CD14-positive monocyte (primary cell): ENCODE measurements at regions not wholly inside any gene's neighbourhood (a gene's known extent, or its start where the extent isn't known, plus 50 kb on each side); places are given as distances from the start of the nearest gene placed in this dataset.

ENCODE experiments used
- DNase-seq, 3 donors: peaks; one replicate each; pipeline ENCODE4 v3.0.0-alpha.2; 2011 to 2022
- H2AFZ ChIP-seq: 2 replicates; pipeline ENCODE4 v1.6.0; 2012; ENCODE audit warnings: mild to moderate bottlenecking, low read depth, low read length, inconsistent platforms; ENCODE audit not compliant: insufficient read depth, poor library complexity, severe bottlenecking
- H3K27ac ChIP-seq, 2 donors: 1 replicate in 1 of 2; 2 replicates in 1 of 2; pipeline ENCODE4 v1.5.1; 2012 to 2013; ENCODE audit warnings: low read length in 2 of 2, control low read depth in 1 of 2, inconsistent platforms in 1 of 2, low read depth in 1 of 2, mild to moderate bottlenecking in 1 of 2
- H3K27me3 ChIP-seq, 2 donors: one replicate each; pipeline versions ENCODE4 v1.6.0 to v1.6.1; 2011 to 2013; ENCODE audit warnings: low read length in 2 of 2; ENCODE audit not compliant: control insufficient read depth in 2 of 2, insufficient read depth in 2 of 2
- H3K36me3 ChIP-seq, 2 donors: replicated peaks in 1 of 2; 1 replicate in 1 of 2; 2 replicates in 1 of 2; pipeline versions ENCODE4 v1.5.1 to v1.6.1; 2012 to 2013; ENCODE audit warnings: low read length in 2 of 2, control low read depth in 1 of 2, inconsistent platforms in 1 of 2, mild to moderate bottlenecking in 1 of 2; ENCODE audit not compliant: insufficient read depth in 2 of 2, control insufficient read depth in 1 of 2
- H3K4me1 ChIP-seq, 2 donors: 1 replicate in 1 of 2; 2 replicates in 1 of 2; pipeline versions ENCODE4 v1.5.1 to v1.6.1; 2012 to 2013; ENCODE audit warnings: low read length in 2 of 2, control low read depth in 1 of 2, inconsistent platforms in 1 of 2, mild to moderate bottlenecking in 1 of 2, moderate library complexity in 1 of 2; ENCODE audit not compliant: insufficient read depth in 2 of 2, control insufficient read depth in 1 of 2
- H3K4me2 ChIP-seq: replicated peaks from 2 replicates; pipeline ENCODE3; 2012; ENCODE audit warnings: low read length, moderate library complexity, mild to moderate bottlenecking; ENCODE audit not compliant: poor library complexity, severe bottlenecking; ENCODE audit errors: extremely low read depth
- H3K4me3 ChIP-seq, 3 experiments: fragments of 200-600 bp in 1 of 3; sonication (generic) in 1 of 3; replicated peaks in 1 of 3; 1 replicate in 2 of 3; 2 replicates in 1 of 3; pipeline ENCODE4 v1.5.1; 2011 to 2013; ENCODE audit warnings: low read length in 3 of 3, mild to moderate bottlenecking in 3 of 3, control low read depth in 2 of 3, low read depth in 2 of 3, inconsistent platforms in 1 of 3, moderate library complexity in 1 of 3
- H3K79me2 ChIP-seq: 2 replicates; pipeline ENCODE4 v1.6.0; 2012; ENCODE audit warnings: mild to moderate bottlenecking, control low read depth, inconsistent platforms, low read length, moderate library complexity; ENCODE audit not compliant: insufficient read depth
- H3K9ac ChIP-seq: 2 replicates; pipeline ENCODE4 v1.6.0; 2017; ENCODE audit warnings: low read length, mild to moderate bottlenecking; ENCODE audit not compliant: insufficient read depth, poor library complexity, severe bottlenecking
- H3K9me3 ChIP-seq, 2 donors: replicated peaks in 1 of 2; 1 replicate in 1 of 2; 2 replicates in 1 of 2; pipeline versions ENCODE4 v1.5.1 to v1.6.1; 2012 to 2013; ENCODE audit warnings: low read length in 2 of 2, control low read depth in 1 of 2; ENCODE audit not compliant: control insufficient read depth in 1 of 2, insufficient read depth in 1 of 2
- H4K20me1 ChIP-seq: 2 replicates; pipeline ENCODE4 v1.6.0; 2012; ENCODE audit warnings: mild to moderate bottlenecking, low read length, control low read depth, moderate library complexity; ENCODE audit not compliant: insufficient read depth
- H3K27ac Mint-ChIP-seq, 7 donors: one replicate each; pipeline ENCODE4 v1.8.0; 2020; ENCODE audit warnings: mild to moderate bottlenecking in 7 of 7, mixed read lengths in 7 of 7, moderate library complexity in 6 of 7, inconsistent platforms in 2 of 7
- H3K27me3 Mint-ChIP-seq, 3 donors: one replicate each; pipeline ENCODE4 v1.8.0; 2021 to 2022; ENCODE audit warnings: low read depth in 3 of 3, mild to moderate bottlenecking in 3 of 3, mixed read lengths in 3 of 3, moderate library complexity in 3 of 3, inconsistent platforms in 1 of 3
- H3K36me3 Mint-ChIP-seq, 2 donors: one replicate each; pipeline ENCODE4 v1.8.0; 2020; ENCODE audit warnings: mixed read lengths in 2 of 2, inconsistent platforms in 1 of 2, mild to moderate bottlenecking in 1 of 2
- H3K4me1 Mint-ChIP-seq: one replicate; pipeline ENCODE4 v1.8.0; 2020; ENCODE audit warnings: mild to moderate bottlenecking, mixed read lengths
- H3K4me3 Mint-ChIP-seq, 2 donors: one replicate each; pipeline ENCODE4 v1.8.0; 2020; ENCODE audit warnings: mild to moderate bottlenecking in 2 of 2, mixed read lengths in 2 of 2, moderate library complexity in 1 of 2
- H3K9me3 Mint-ChIP-seq, 7 donors: one replicate each; pipeline ENCODE4 v1.8.0; 2020 to 2022; ENCODE audit warnings: mixed read lengths in 7 of 7, mild to moderate bottlenecking in 6 of 7, moderate library complexity in 6 of 7, inconsistent platforms in 2 of 7
- WGBS: methylation state at CpG from one replicate; pipeline ENCODE4 v1.1.5; 2013; ENCODE audit warnings: missing lambda C conversion rate; ENCODE audit not compliant: insufficient coverage; 5-methylcytosine and 5-hydroxymethylcytosine counted together
- intact Hi-C, 2 donors: fragments of 100-400 bp; cut with micrococcal nuclease; formaldehyde crosslinking; loops; one replicate each; pipeline versions ENCODE4 v1.15.0 to v1.15.1; 2023
- TF ChIP-seq, protein P1 (sequence below): fragments of 200-600 bp; IDR thresholded peaks from one replicate; pipeline ENCODE4 v1.8.0; 2022; ENCODE audit warnings: antibody characterized with exemption, mild to moderate bottlenecking

DNA sequence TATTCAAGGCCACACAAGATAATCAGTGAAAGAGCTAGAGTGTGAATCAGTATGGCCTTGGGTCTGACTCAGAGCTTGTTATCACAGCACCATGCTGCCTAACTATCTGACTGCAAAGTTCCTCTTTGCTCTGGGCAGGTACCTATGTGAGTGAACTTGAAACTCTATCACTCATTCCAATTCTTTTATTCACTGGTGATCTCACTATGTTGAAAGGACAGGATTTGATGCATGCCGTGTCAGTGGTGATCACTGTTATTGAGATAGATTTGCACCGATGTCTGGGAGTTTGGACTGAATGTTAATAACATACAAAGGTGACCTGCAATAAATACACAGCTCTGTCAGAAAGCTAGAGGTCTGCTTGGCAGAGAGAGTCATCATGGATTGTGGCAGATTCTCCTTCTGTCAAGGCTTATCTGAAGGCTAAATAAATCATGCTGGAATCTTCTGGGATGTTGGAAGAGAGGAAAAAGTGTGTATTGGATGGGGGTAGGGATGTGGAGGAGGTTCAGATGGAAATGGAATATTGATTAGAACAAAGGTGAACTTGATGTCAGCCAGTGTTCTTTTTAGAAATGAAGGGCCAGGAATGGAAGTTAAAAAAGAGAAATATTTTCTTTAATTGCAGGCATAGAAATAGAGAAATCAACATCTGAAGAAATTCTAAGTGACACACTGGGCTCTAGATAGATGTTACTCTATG, 91.8 kb upstream of the TNC start:
- Mint-ChIP-seq H3K27me3 (peaks cover 0 to 1% (median 1%) of the 10 kb centered on the region in 3 donors), H3K9me3 (no peaks in the 10 kb centered on the region), H3K36me3 (no peaks in the 10 kb centered on the region), H3K4me1 (no peaks in the 10 kb centered on the region), H3K4me3 (no peak overlapping the region), H3K27ac (no peak overlapping the region)
- H3K4me1 ChIP-seq: no peaks in the 10 kb centered on the region
- intact Hi-C loops: no loop called here
- no peak overlapping the region for H2AFZ ChIP-seq
- no peak overlapping the region for H3K4me2 ChIP-seq
- H3K9me3 ChIP-seq: no peaks in the 10 kb centered on the region
- H3K27me3 ChIP-seq: peaks cover 0 to 2% of the 10 kb centered on the region in 2 donors
- no peaks in the 10 kb centered on the region for H3K79me2 ChIP-seq
- no peaks in the 10 kb centered on the region for H4K20me1 ChIP-seq
- no peak overlapping the region for H3K9ac ChIP-seq
- H3K36me3 ChIP-seq: no peaks in the 10 kb centered on the region
- no CpG with 5 or more reads among the region's 2 CpGs for WGBS
- TF ChIP-seq, protein P1, sequence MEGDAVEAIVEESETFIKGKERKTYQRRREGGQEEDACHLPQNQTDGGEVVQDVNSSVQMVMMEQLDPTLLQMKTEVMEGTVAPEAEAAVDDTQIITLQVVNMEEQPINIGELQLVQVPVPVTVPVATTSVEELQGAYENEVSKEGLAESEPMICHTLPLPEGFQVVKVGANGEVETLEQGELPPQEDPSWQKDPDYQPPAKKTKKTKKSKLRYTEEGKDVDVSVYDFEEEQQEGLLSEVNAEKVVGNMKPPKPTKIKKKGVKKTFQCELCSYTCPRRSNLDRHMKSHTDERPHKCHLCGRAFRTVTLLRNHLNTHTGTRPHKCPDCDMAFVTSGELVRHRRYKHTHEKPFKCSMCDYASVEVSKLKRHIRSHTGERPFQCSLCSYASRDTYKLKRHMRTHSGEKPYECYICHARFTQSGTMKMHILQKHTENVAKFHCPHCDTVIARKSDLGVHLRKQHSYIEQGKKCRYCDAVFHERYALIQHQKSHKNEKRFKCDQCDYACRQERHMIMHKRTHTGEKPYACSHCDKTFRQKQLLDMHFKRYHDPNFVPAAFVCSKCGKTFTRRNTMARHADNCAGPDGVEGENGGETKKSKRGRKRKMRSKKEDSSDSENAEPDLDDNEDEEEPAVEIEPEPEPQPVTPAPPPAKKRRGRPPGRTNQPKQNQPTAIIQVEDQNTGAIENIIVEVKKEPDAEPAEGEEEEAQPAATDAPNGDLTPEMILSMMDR: no peak
- H3K4me3 ChIP-seq: no peak overlapping the region
- no peak for DNase-seq
- H3K27ac ChIP-seq: no peak overlapping the region

DNA sequence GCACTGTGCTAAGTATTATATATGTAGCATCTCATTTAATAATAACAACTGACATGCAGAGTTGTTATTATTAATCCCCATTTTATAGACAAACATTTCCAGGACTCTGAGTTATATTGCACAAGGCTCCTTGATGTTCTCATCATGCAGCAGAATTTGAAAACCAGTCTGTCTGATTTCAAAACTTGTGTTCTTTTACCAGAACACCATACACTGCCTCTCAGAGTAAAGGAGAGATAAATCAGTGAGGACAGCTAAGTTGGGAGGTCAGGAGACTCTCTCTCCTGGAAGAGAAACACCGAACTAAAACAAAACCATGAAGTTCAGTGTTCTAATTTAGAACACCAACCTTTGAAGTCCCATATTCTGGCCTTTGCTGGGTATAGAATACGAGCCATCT, 92.7 kb upstream of the TNC start:
- Mint-ChIP-seq H3K27ac (no peak overlapping the region), H3K9me3 (peaks cover 0 to 3% (median 1%) of the 10 kb centered on the region in 7 donors), H3K27me3 (peaks cover 1 to 3% (median 1%) of the 10 kb centered on the region in 3 donors), H3K4me3 (no peak overlapping the region), H3K36me3 (no peaks in the 10 kb centered on the region), H3K4me1 (no peaks in the 10 kb centered on the region)
- Histone ChIP-seq H3K36me3 (no peaks in the 10 kb centered on the region), H3K4me3 (no peak overlapping the region), H3K79me2 (no peaks in the 10 kb centered on the region), H3K27ac (no peak overlapping the region), H2AFZ (no peak overlapping the region), H3K4me1 (no peaks in the 10 kb centered on the region), H4K20me1 (no peaks in the 10 kb centered on the region), H3K4me2 (no peak overlapping the region), H3K9ac (no peak overlapping the region), H3K9me3 (no peaks in the 10 kb centered on the region), H3K27me3 (peaks cover 0 to 2% of the 10 kb centered on the region in 2 donors)
- no CpG with 5 or more reads among the region's 2 CpGs for WGBS
- TF ChIP-seq, protein P1: no peak
- intact Hi-C loops: no loop called here
- no peak for DNase-seq
